GM18870 (cell line): ENCODE measurements at regions not wholly inside any gene's neighbourhood (a gene's known extent, or its start where the extent isn't known, plus 50 kb on each side); places are given as distances from the start of the nearest gene placed in this dataset.
"Not testable (repeated sequence)": the region's sequence is repeated elsewhere in the genome, so short reads cannot be mapped to it uniquely, and the experiment has no call there.

Source experiments
- ATAC-seq: cut with Tn5 transposase; IDR thresholded peaks from one replicate; pipeline ENCODE4 v1.9.1; 2021; ENCODE audit warnings: moderate library complexity; ENCODE audit not compliant: unreplicated experiment

GRCh38 chr4:132642016-132642817, 506.9 kb upstream of the PCDH10 start:
- ATAC-seq, result no peak

GRCh38 chr4:132646186-132646585, 502.9 kb upstream of the PCDH10 start:
- peak; percentile 96 for ATAC-seq

- ATAC-seq, result no peak
Observed at GRCh38 chr4:132651196-132651595, 497.9 kb upstream of the PCDH10 start.

GRCh38 chr4:132660181-132660580, 488.9 kb upstream of the PCDH10 start:
- no peak for ATAC-seq

- ATAC-seq, result no peak
Observed at GRCh38 chr4:132662456-132662855, 486.6 kb upstream of the PCDH10 start.

DNA sequence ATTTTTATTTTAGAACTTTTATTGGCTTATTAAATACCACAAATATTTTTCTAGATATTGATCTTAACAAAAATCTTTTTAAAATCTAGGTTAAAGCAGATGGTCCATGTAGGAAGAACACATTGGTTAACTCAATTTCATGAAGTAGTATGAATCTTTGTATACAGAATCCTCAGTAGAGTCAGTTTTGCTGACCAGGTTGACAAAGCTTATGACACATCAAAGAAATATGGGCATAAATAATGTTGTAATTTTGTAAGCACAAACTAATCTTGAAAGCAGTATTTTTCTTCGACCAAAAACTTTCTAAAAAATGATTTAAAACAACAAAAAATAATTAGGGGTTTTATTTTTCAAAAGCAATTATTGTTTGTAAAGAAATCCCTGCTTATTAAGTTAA, 479.3 kb upstream of the PCDH10 start:
- ATAC-seq, result no peak

GRCh38 chr4:132670557-132670956, 478.5 kb upstream of the PCDH10 start:
- no peak for ATAC-seq

GRCh38 chr4:132683957-132684356, 465.1 kb upstream of the PCDH10 start:
- ATAC-seq, result no peak

DNA sequence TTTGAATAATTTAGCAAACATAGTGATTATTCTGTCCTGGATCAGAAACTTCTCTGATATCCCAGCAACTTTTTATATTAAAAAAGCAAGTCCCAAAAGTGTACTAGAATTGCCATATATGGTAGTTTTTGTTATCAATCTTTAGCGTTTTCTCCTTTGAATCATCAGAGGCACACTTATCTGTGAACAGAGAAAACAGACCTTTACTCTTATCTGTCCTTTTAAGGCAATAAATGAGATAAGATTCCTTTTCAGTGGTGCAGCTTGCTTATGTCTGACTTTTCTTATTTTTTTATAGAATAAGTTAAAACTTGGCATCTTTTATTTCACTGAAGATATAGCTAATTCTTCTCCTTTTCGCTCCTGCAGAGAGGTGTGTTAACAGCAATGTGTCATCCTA, 458.1 kb upstream of the PCDH10 start:
- ATAC-seq, result no peak

GRCh38 chr4:132691668-132692067, 457.4 kb upstream of the PCDH10 start:
- ATAC-seq, result no peak

- ATAC-seq, result no peak
Observed at GRCh38 chr4:132694775-132695174, 454.3 kb upstream of the PCDH10 start.

DNA sequence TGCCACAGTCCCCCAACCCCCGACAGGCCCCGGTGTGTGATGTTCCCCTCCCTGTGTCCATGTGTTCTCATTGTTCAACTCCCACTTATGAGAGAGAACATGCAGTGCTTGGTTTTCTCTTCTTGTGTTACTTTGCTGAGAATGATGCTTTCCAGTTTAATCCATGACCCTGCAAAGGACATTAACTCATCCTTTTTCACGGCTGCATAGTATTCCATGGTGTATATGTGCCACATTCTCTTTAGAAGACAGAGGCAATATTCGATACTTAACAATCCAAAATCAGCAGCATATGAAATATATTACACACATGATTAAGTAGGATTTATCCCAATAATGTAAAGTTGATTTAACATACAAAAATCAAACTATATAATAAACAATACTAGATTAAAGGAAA, 451.6 kb upstream of the PCDH10 start:
- not testable (repeated sequence) for ATAC-seq

DNA sequence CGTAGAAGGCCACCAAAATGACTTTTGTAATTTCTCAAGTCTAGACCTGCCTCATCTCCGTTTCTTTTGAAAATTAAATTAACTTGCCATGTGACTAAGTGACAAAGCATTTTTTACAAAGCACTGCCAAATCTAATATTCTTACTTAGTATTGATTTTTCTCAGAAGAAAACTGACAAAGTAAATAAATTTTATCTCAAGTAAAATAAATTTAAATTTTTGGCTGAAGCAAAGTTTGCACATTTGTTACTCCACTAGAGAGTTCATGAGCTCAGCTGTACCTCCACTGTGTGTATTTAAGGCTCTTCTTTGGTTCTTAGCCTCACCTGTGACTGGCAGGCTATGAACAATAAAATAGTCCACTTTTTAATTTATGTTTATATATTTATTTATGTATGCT, 441.1 kb upstream of the PCDH10 start:
- ATAC-seq, result no peak

DNA sequence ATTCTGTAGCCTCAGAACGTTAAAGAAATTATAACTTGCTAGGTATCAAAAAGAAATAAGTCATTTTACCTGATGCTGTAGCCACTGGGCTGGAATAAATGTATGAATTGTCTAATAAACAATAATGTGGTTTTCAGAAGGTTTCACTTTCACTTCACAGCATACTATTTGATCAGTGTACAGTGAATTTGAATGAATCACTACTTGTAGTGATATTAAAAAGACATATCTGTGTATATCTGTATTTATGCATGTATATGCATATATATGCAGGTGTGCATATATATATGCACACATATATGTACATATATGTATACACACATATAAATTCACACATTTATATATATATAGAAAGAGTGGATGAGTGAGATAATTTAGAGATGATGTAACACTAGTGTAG, 440.0 kb upstream of the PCDH10 start:
- ATAC-seq, result no peak

GRCh38 chr4:132710971-132711370, 438.1 kb upstream of the PCDH10 start:
- no peak for ATAC-seq

- ATAC-seq, result no peak
Observed at GRCh38 chr4:132737344-132737743, 411.8 kb upstream of the PCDH10 start.

DNA sequence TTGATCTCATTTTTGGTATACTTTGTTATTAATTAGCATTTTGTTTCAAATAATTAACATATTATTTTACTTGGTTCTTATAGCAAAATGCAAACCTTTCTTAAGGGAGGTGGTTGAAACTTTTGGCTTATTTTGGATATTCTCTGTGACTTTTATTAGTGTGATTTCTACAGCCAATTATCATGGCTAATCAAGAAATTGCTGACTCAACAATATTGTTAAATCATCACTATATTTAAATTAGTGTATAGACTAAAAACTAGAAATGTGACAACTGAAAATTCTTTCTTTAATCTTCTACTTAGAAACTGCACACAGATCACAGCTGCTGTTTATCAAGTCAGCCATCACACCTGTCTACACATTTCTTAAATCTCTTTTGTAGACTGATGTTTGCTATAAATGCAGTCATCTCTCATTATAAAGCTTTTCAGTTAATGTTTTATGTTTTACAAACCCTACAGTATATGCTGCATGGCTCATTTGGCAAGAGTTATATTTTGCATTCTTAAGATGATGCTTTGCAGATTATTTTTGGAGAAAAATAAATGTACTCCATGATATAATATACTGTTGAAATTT, 389.8 kb upstream of the PCDH10 start:
- no peak for ATAC-seq

DNA sequence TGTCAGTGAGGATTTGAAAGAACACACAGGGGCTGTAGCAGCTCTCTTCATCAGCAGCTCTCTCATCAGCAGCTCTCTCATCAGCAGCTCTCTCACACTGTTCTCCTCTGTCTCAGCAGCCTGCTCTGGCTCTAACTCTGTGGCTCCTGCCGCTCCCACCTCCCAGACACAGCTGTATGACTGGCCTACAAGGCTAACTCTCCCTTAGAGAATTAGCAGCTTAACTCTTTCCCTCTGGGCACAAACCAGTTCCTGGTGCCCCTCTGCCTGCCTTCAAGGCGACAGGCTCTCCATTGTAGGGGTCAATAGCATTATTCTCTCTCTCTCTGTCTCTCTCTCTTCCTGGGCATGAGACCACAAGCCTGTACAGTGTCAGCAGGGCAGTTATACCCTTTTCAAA, 385.6 kb upstream of the PCDH10 start:
- ATAC-seq, result no peak

- no peak for ATAC-seq
Observed at GRCh38 chr4:132767901-132768300, 381.2 kb upstream of the PCDH10 start.

GRCh38 chr4:132770776-132771175, 378.3 kb upstream of the PCDH10 start:
- ATAC-seq, result no peak

DNA sequence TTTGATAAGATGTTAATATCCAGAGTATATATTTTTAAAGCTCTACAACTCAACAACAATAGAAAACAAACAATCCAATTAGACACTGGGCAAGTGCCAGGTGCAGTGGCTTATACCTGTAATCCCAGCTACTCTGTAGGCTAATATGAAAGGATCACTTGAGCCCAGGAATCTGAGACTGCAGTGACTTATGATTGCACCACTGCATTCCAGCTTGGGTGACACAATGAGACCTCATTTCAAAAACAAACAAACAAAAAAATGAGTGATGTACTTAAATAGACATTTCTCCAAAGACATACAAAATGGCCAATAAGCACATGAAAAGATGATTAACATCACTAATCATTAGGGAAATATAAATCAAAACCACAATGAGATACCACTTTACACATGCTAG, 356.8 kb upstream of the PCDH10 start:
- ATAC-seq, result no peak

GRCh38 chr4:132797856-132798255, 351.2 kb upstream of the PCDH10 start:
- no peak for ATAC-seq
